Thymus (tissue), 11 donors: ENCODE measurements at regions not wholly inside any gene's neighbourhood (a gene's known extent, or its start where the extent isn't known, plus 50 kb on each side); places are given as distances from the start of the nearest gene placed in this dataset.

Experiments
- DNase-seq, 9 donors: peaks; one replicate each; pipeline ENCODE4 v3.0.0-alpha.2; 2013; ENCODE audit warnings: low spot score in 9 of 9, low read depth in 6 of 9, missing footprints in 1 of 9
- H3K27ac ChIP-seq, 2 donors: one replicate each; pipeline ENCODE4 v1.5.1; 2013; ENCODE audit warnings: control low read depth in 1 of 2, low read depth in 1 of 2, low read length in 1 of 2, mild to moderate bottlenecking in 1 of 2, moderate library complexity in 1 of 2
- H3K27me3 ChIP-seq, 2 donors: one replicate each; pipeline ENCODE4 v1.5.1; 2013; ENCODE audit warnings: low read length in 1 of 2; ENCODE audit not compliant: control insufficient read depth in 2 of 2, insufficient read depth in 1 of 2
- H3K36me3 ChIP-seq, 2 donors: one replicate each; pipeline ENCODE4 v1.5.1; 2013; ENCODE audit warnings: low read length in 1 of 2, mild to moderate bottlenecking in 1 of 2, moderate library complexity in 1 of 2; ENCODE audit not compliant: control insufficient read depth in 2 of 2, insufficient read depth in 2 of 2
- H3K4me1 ChIP-seq, 2 donors: one replicate each; pipeline ENCODE4 v1.5.1; 2013; ENCODE audit warnings: low read length in 2 of 2; ENCODE audit not compliant: control insufficient read depth in 2 of 2, insufficient read depth in 2 of 2
- H3K4me3 ChIP-seq, 2 donors: one replicate each; pipeline ENCODE4 v1.5.1; 2013; ENCODE audit warnings: low read length in 2 of 2, control low read depth in 1 of 2, mild to moderate bottlenecking in 1 of 2
- H3K9me3 ChIP-seq, 2 donors: one replicate each; pipeline ENCODE4 v1.5.1; 2013; ENCODE audit warnings: low read length in 1 of 2, mild to moderate bottlenecking in 1 of 2; ENCODE audit not compliant: control insufficient read depth in 2 of 2, insufficient read depth in 1 of 2
- WGBS: extraction: QIAGEN DNeasy Blood & Tissue Kit; methylation state at CpG from one replicate; pipeline ENCODE4 v1.1.7; 2013; 5-methylcytosine and 5-hydroxymethylcytosine counted together
- donor health status: healthy.

DNA sequence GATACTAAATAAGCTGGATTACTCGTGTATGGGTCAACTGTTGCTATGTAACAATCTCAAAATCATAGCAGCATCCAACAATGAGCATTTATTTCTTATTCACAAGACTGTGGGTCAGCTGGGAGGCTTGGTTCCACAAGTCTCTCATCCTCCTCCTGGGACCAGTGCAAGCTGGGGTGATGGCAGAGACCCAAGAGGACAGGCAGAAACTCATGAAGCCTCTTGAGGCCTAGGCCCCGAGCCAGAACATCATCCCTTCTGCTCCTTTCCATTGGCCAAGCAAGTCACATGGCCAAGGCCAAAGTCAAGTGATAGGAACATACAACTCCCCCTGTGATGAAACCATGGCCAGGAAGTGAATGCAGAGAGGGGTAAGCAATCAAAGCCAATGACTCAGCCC lies 422.1 kb downstream of the BCOR start:
- no peaks in the 10 kb centered on the region for H3K4me1 ChIP-seq
- WGBS = 97% methylated on average over 2 of the region's 2 CpGs
- H3K9me3 ChIP-seq = no peaks in the 10 kb centered on the region
- no peak overlapping the region for H3K4me3 ChIP-seq
- no peak for DNase-seq
- H3K36me3 ChIP-seq = no peaks in the 10 kb centered on the region
- H3K27ac ChIP-seq = no peak overlapping the region
- no peaks in the 10 kb centered on the region for H3K27me3 ChIP-seq

DNA sequence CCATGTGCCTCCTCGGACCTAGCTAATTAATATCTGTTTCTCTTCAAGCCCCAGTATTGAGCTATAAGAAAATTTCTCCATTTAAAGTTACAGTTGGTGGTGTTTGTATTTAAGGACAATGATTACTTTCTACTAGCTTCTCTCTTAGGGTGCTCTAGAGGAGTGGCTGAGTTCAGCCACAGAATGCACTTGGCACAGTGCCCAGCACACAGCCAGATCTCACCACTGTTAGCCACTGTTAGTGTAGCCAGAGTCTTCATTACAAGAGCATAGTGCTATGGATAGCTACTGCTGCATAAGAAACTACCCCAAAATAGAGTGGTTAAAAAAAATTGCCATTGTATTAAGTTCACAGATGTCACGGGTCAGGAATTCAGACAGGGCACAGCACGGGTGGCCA lies 421.3 kb downstream of the BCOR start:
- H3K27me3 ChIP-seq = no peaks in the 10 kb centered on the region
- H3K27ac ChIP-seq = no peak overlapping the region
- H3K9me3 ChIP-seq = no peaks in the 10 kb centered on the region
- 98% methylated on average over 3 of the region's 3 CpGs for WGBS
- no peaks in the 10 kb centered on the region for H3K4me1 ChIP-seq
- H3K36me3 ChIP-seq = no peaks in the 10 kb centered on the region
- no peak overlapping the region for H3K4me3 ChIP-seq
- DNase-seq = no peak

DNA sequence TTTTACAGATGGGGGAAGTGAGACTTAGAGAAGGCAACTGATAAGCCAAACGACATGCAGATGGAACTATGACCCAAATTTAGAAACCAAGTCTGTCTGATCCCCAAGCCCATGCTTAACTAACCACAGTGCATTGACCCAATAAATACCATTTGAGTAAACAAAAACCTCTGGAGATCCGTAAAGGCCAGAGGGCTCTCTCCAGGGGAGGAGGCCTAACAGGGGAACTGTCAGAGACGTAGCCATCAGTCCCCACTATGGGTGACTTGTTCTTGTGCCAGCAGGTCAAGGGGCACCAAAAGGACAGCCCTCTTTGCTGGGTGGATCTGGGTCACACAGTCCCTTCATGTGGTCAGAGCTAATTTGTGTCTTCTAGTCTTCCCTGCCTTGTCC lies 420.2 kb downstream of the BCOR start:
- no peak for DNase-seq
- Histone ChIP-seq H3K4me1 (no peaks in the 10 kb centered on the region), H3K9me3 (no peaks in the 10 kb centered on the region), H3K27ac (no peak overlapping the region), H3K27me3 (no peaks in the 10 kb centered on the region), H3K4me3 (no peak overlapping the region), H3K36me3 (no peaks in the 10 kb centered on the region)
- WGBS = 94% methylated on average over 3 of the region's 3 CpGs

DNA sequence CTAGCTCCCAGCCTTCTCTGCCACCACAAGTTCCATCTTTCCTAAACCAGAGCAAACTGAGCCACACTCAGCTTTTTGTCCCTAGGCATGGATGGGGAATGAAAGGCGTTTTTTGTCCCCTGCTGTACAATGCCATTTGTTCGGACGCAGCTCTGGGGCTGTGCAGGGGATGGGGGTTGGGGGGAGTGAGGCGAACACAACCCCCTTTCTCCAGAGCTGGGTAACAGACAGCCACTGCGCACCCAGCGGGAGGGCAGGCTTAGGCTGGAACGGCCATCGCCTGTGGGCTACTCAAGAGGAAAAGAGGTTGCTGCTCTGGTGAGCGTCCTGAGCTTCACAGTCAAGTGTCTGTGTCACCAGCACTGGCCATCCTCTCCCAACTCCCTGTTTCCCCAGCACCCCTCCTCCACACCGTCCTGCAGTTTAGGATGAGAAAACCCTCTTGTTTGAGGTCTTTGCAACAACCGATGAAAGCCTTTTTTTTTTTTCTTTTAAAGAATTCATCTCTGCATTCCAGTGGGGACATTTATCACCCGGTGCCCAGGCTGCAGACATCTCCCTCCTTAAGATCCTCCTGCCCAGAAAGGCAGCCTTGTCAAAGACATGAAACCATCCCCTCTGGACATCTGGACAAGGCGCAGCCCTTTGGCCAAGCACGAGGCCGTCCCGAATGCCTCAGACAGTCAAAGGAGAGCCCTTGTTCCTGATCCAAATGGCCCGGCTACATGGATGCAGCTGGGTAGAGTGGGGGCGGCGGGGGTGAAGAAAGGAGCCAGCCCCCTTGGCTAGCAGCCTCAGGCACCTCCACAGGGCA lies 419.6 kb downstream of the BCOR start:
- no peak for DNase-seq
- no peaks in the 10 kb centered on the region for H3K36me3 ChIP-seq
- no peak overlapping the region for H3K4me3 ChIP-seq
- H3K27ac ChIP-seq = no peak overlapping the region
- H3K4me1 ChIP-seq = no peaks in the 10 kb centered on the region
- over 99% methylated on average over 19 of the region's 19 CpGs for WGBS
- H3K9me3 ChIP-seq = no peaks in the 10 kb centered on the region
- H3K27me3 ChIP-seq = no peaks in the 10 kb centered on the region

DNA sequence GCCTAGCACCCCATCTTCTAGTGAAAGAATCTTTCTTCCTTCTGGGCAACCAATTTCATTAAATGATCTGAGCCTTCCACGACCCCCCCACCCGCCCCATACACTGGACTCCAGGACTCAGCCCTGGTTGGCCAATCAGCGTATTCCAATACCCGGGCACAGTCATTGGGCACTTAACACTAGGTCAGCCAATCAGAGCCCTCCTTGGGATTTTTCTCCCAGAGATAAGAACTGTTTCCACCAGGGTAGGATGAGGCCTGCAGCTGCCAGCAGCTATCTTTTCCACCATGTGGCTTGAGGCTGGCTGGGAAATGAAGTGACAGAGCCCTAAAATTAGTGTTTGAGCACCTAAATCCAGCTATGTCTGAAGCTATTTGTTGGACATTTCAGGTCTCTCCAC lies 418.8 kb downstream of the BCOR start:
- Histone ChIP-seq H3K4me1 (no peaks in the 10 kb centered on the region), H3K27ac (no peak overlapping the region), H3K9me3 (no peaks in the 10 kb centered on the region), H3K27me3 (no peaks in the 10 kb centered on the region), H3K4me3 (no peak overlapping the region), H3K36me3 (no peaks in the 10 kb centered on the region)
- WGBS = 98% methylated on average over 4 of the region's 4 CpGs
- no peak for DNase-seq

DNA sequence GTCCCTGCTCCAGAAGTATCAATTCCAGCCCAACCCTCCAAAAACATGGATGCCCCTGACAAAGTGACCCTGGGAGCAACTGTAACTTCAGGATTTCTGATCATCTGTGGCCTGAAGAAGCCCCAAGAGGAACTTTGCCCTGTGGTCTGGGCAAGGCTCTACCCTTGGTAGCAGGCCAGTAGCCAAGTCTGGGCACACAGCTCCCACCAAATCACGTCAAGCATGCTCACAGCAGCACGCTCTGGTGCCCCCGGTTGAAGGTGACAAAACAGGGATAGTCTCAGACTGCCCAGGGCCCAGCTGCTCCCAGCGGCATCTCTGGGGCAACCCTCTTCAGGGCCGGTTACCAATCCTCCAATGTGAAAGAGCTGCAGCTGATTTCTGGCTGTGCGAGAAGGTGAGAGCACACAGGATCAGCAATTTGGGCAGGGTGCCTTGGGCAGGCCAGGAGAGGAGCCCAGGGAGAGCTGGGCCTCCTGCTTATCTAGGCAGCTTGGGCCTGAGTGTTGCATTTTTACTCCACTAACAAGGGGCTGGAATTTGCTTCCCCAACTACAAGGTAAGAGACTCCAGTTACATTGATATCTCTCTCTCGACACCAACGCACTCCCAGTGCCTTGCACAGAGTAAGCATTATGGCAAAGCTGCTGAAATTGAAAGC lies 418.1 kb downstream of the BCOR start:
- H3K27me3 ChIP-seq = no peaks in the 10 kb centered on the region
- H3K4me3 ChIP-seq = no peak overlapping the region
- no peaks in the 10 kb centered on the region for H3K9me3 ChIP-seq
- no peak overlapping the region for H3K27ac ChIP-seq
- 97% methylated on average over 8 of the region's 8 CpGs for WGBS
- DNase-seq = no peak
- H3K36me3 ChIP-seq = no peaks in the 10 kb centered on the region
- no peaks in the 10 kb centered on the region for H3K4me1 ChIP-seq

DNA sequence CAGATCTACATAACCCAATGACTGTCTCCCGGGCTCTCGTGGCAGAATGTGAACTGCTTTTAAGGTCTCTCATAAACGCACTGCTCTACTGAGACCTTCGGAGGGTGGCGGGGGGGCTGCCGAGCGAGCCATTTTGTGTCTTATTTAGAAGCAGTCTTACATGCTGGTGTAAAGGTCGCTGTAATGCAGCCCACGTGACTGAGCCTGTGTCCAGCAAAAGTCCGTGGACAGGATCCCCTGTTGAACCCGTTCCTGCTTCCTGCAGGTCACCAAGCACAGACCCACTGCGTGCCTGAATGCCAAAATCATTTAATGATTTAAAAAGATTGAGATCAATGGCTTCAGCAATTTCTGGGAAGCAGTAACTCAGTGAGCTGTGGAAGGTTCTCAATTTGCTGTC lies 415.9 kb downstream of the BCOR start:
- Histone ChIP-seq H3K4me3 (no peak overlapping the region), H3K27me3 (no peaks in the 10 kb centered on the region), H3K4me1 (no peaks in the 10 kb centered on the region), H3K9me3 (no peaks in the 10 kb centered on the region), H3K27ac (no peak overlapping the region), H3K36me3 (no peaks in the 10 kb centered on the region)
- no peak for DNase-seq
- WGBS = 94% methylated on average over 12 of the region's 12 CpGs

DNA sequence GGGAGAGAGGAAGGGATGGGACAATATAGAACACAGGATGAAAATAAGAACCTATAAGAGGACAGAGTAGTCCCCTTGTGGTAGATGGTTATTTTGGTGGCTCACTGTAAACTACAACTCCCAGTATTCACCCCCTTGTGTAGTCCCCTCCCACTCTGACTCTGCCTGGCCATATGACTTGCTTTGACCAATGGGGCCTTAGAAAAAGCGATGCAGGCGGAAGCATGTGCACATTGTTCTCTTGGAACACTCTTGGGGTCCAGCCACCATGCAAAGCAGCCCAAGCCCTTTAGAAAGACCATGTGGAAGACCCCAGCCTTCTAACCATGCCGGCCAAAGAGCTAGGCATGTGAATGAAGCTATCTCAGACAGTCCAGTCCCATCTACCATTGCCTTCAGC lies 415.0 kb downstream of the BCOR start:
- H3K9me3 ChIP-seq = peaks cover 0 to 4% of the 10 kb centered on the region in 2 donors
- no peak overlapping the region for H3K4me3 ChIP-seq
- 97% methylated on average over 3 of the region's 3 CpGs for WGBS
- H3K4me1 ChIP-seq = no peaks in the 10 kb centered on the region
- DNase-seq = no peak
- H3K27ac ChIP-seq = no peak overlapping the region
- H3K27me3 ChIP-seq = peaks cover 3 to 9% of the 10 kb centered on the region in 2 donors
- no peaks in the 10 kb centered on the region for H3K36me3 ChIP-seq

DNA sequence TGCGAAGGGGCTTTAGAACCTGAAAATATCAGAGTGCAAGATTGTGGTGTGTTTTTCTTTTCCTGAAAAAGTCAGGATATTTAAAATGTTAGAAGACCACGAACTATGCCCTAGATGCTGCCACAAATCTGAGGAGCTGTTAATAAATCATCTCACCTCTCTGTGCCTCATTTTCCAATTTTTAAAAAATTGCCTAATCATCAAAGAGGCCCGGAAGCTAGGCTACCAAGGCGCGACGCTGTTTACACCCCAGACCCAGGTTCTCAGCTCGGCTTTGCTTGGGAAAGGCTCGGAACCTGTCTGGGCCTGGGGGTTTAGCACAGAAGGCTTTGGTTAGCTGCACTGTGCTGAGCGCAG lies 409.6 kb downstream of the BCOR start:
- no peak for DNase-seq
- Histone ChIP-seq H3K4me3 (peak overlapping the region in 1 of 2 donors; percentile 41), H3K36me3 (no peaks in the 10 kb centered on the region), H3K27ac (no peak overlapping the region), H3K4me1 (peaks cover 0 to 7% of the 10 kb centered on the region in 2 donors), H3K27me3 (peaks cover 15 to 45% of the 10 kb centered on the region in 2 donors), H3K9me3 (peaks cover 0 to 8% of the 10 kb centered on the region in 2 donors)
- 32% methylated on average over 9 of the region's 9 CpGs for WGBS
